ENCODE measurements at regions not wholly inside any gene's neighbourhood (a gene's known extent, or its start where the extent isn't known, plus 50 kb on each side); places are given as distances from the start of the nearest gene placed in this dataset.
"Not testable (repeated sequence)": the region's sequence is repeated elsewhere in the genome, so short reads cannot be mapped to it uniquely, and the experiment has no call there.

DNA sequence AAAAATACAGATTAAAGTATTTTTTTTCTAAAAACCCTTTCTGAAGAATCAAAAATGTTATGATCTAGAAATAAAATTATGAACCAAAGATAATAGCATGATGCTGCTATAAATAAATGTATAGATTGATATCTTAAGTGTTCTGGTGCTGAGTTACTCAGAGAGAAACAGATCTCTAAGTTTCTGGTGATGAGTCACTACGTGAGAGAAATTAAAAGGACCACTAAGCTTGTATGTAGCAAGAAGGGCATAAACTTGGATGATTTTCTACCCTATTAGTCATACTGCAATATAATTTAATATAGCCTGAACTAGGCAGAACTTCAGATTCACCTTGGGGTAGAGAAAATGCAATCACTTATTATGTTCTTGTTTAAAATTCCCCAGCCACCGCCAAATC, 514.8 kb downstream of the AMY1C start:
- Histone ChIP-seq H3K79me2 (ENCODE audit: insufficient read depth, low read depth, low read length) (no peaks in the 10 kb centered on the region), H2AFZ (ENCODE audit: low read length) (no peak overlapping the region), H3K4me3 (ENCODE audit: low read depth, low read length, poor library complexity, severe bottlenecking) (no peak overlapping the region), H3K36me3 (ENCODE audit: insufficient read depth, low read length) (no peaks in the 10 kb centered on the region), H4K20me1 (ENCODE audit: insufficient read depth, low read length) (no peaks in the 10 kb centered on the region), H3K4me2 (ENCODE audit: low read length) (no peak overlapping the region), H3K9me2 (ENCODE audit: insufficient read depth, low read length) (no peaks in the 10 kb centered on the region), H3K4me1 (ENCODE audit: insufficient read depth, low read length, poor library complexity, severe bottlenecking) (no peaks in the 10 kb centered on the region), H3K27ac (ENCODE audit: low read depth, low read length, poor library complexity, severe bottlenecking) (no peak overlapping the region), H3K9me3 (ENCODE audit: low read length) (no peaks in the 10 kb centered on the region)
- intact Hi-C loops (cut with micrococcal nuclease; ENCODE audit: unreplicated experiment) = no loop called here
- BruUV-seq (replicated peaks) = no TSS peak
- ChIA-PET CTCF (ENCODE audit: unreplicated experiment) (no interaction called here), POLR2A (no interaction called here)
- TF ChIP-seq, protein P1, sequence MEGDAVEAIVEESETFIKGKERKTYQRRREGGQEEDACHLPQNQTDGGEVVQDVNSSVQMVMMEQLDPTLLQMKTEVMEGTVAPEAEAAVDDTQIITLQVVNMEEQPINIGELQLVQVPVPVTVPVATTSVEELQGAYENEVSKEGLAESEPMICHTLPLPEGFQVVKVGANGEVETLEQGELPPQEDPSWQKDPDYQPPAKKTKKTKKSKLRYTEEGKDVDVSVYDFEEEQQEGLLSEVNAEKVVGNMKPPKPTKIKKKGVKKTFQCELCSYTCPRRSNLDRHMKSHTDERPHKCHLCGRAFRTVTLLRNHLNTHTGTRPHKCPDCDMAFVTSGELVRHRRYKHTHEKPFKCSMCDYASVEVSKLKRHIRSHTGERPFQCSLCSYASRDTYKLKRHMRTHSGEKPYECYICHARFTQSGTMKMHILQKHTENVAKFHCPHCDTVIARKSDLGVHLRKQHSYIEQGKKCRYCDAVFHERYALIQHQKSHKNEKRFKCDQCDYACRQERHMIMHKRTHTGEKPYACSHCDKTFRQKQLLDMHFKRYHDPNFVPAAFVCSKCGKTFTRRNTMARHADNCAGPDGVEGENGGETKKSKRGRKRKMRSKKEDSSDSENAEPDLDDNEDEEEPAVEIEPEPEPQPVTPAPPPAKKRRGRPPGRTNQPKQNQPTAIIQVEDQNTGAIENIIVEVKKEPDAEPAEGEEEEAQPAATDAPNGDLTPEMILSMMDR (conservative IDR thresholded peaks at IDR 0.05; ENCODE audit: low read length) = no peak
- TF ChIP-seq EZH2phosphoT487 (IDR thresholded peaks at IDR 0.05; ENCODE audit: borderline replicate concordance, low read depth, low read length) = no peak
- DNase-seq (ENCODE audit: low spot score) = no peak

GRCh38 chr1:104265163-104265562, 515.5 kb downstream of the AMY1C start:
- no peak overlapping the region for H3K27ac ChIP-seq (ENCODE audit: low read depth, low read length, poor library complexity, severe bottlenecking)
- H3K4me3 ChIP-seq (ENCODE audit: low read depth, low read length, poor library complexity, severe bottlenecking) = no peak overlapping the region
- H3K79me2 ChIP-seq (ENCODE audit: insufficient read depth, low read depth, low read length) = no peaks in the 10 kb centered on the region
- ChIA-PET CTCF (ENCODE audit: unreplicated experiment) (no interaction called here), POLR2A (interaction anchor here (0.7 to 0.8 kb wide), 2 partner anchors 10 to 146 kb away, joined by 3 read pairs; no protein-coding TSS in a partner anchor)
- H3K9me3 ChIP-seq (ENCODE audit: low read length) = no peaks in the 10 kb centered on the region
- BruUV-seq (replicated peaks) = no TSS peak
- DNase-seq (ENCODE audit: low spot score) = no peak
- intact Hi-C loops (cut with micrococcal nuclease; ENCODE audit: unreplicated experiment) = no loop called here
- no peaks in the 10 kb centered on the region for H4K20me1 ChIP-seq (ENCODE audit: insufficient read depth, low read length)
- H3K36me3 ChIP-seq (ENCODE audit: insufficient read depth, low read length) = no peaks in the 10 kb centered on the region
- H3K4me2 ChIP-seq (ENCODE audit: low read length) = no peak overlapping the region
- no peak overlapping the region for H2AFZ ChIP-seq (ENCODE audit: low read length)
- TF ChIP-seq EZH2phosphoT487 (IDR thresholded peaks at IDR 0.05; ENCODE audit: borderline replicate concordance, low read depth, low read length) = no peak
- TF ChIP-seq, protein P1 (conservative IDR thresholded peaks at IDR 0.05; ENCODE audit: low read length) = no peak
- no peaks in the 10 kb centered on the region for H3K4me1 ChIP-seq (ENCODE audit: insufficient read depth, low read length, poor library complexity, severe bottlenecking)
- no peaks in the 10 kb centered on the region for H3K9me2 ChIP-seq (ENCODE audit: insufficient read depth, low read length)

DNA sequence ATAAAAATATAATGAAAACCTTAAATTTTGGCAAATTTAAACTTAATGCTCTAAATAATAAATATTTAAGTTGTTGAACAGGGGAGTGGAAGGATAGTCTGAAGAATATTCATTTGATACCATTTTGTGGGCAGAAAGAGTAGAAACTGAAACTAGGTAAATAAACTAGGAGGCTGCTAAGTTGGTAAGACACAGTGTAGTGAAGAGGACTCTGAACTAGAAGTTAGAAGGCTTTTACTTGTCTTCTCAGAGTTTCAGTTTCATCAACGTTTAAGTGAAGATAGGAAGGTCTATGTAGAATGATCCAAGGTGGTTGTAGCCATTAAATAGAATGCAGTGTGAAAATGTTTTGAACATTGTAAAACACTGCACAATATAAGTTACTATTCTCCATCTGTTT, 516.9 kb downstream of the AMY1C start:
- no peaks in the 10 kb centered on the region for H4K20me1 ChIP-seq (ENCODE audit: insufficient read depth, low read length)
- TF ChIP-seq, protein P1 (conservative IDR thresholded peaks at IDR 0.05; ENCODE audit: low read length) = no peak
- TF ChIP-seq EZH2phosphoT487 (IDR thresholded peaks at IDR 0.05; ENCODE audit: borderline replicate concordance, low read depth, low read length) = no peak
- no peak overlapping the region for H3K4me3 ChIP-seq (ENCODE audit: low read depth, low read length, poor library complexity, severe bottlenecking)
- CTCF ChIA-PET (ENCODE audit: unreplicated experiment) = no interaction called here
- no peak overlapping the region for H3K27ac ChIP-seq (ENCODE audit: low read depth, low read length, poor library complexity, severe bottlenecking)
- intact Hi-C loops (cut with micrococcal nuclease; ENCODE audit: unreplicated experiment) = no loop called here
- H2AFZ ChIP-seq (ENCODE audit: low read length) = no peak overlapping the region
- no peak overlapping the region for H3K4me2 ChIP-seq (ENCODE audit: low read length)
- H3K36me3 ChIP-seq (ENCODE audit: insufficient read depth, low read length) = no peaks in the 10 kb centered on the region
- no peaks in the 10 kb centered on the region for H3K79me2 ChIP-seq (ENCODE audit: insufficient read depth, low read depth, low read length)
- no peak for DNase-seq (ENCODE audit: low spot score)
- H3K9me2 ChIP-seq (ENCODE audit: insufficient read depth, low read length) = no peaks in the 10 kb centered on the region
- BruUV-seq (replicated peaks) = no TSS peak
- POLR2A ChIA-PET = no interaction called here
- H3K4me1 ChIP-seq (ENCODE audit: insufficient read depth, low read length, poor library complexity, severe bottlenecking) = no peaks in the 10 kb centered on the region
- H3K9me3 ChIP-seq (ENCODE audit: low read length) = no peaks in the 10 kb centered on the region

DNA sequence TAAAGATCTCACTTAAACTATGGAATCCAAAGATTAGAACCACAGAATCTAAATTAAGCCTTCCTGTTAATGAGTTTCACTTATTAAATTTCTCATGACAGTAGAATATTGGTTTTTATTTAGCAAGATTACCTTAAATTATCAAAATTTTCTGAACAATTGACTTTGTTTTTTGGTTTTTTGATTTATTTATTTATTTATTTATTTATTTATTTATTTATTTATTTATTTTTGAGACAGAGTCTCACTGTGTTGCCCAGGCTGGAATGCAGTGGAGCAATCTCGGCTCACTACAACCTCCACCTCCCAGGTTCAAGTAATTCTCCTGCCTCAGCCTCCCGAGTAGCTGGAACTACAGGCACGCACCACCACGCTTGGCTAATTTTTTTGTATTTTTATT, 538.6 kb downstream of the AMY1C start:
- H3K9me2 ChIP-seq (ENCODE audit: insufficient read depth, low read length); DNase-seq (ENCODE audit: low spot score); H3K9me3 ChIP-seq (ENCODE audit: low read length); H3K27ac ChIP-seq (ENCODE audit: low read depth, low read length, poor library complexity, severe bottlenecking); H2AFZ ChIP-seq (ENCODE audit: low read length); H3K79me2 ChIP-seq (ENCODE audit: insufficient read depth, low read depth, low read length); H3K4me3 ChIP-seq (ENCODE audit: low read depth, low read length, poor library complexity, severe bottlenecking); H3K36me3 ChIP-seq (ENCODE audit: insufficient read depth, low read length); H4K20me1 ChIP-seq (ENCODE audit: insufficient read depth, low read length); BruUV-seq (replicated peaks); POLR2A ChIA-PET; CTCF ChIA-PET (ENCODE audit: unreplicated experiment); H3K4me2 ChIP-seq (ENCODE audit: low read length); H3K4me1 ChIP-seq (ENCODE audit: insufficient read depth, low read length, poor library complexity, severe bottlenecking); intact Hi-C loops (cut with micrococcal nuclease; ENCODE audit: unreplicated experiment): not testable (repeated sequence)

Data from OCI-LY7 (cell line).